Stomach (tissue), 8 donors: ENCODE measurements at regions not wholly inside any gene's neighbourhood (a gene's known extent, or its start where the extent isn't known, plus 50 kb on each side); places are given as distances from the start of the nearest gene placed in this dataset.

Experiments used
- DNase-seq, 2 donors: peaks; one replicate each; pipeline versions ENCODE4 v3.0.0 to v3.0.0-alpha.2; 2013 to 2019
- H3K27ac ChIP-seq, 5 donors: fragments of 200-600 bp in 4 of 5; sonication (generic) in 4 of 5; one replicate each; pipeline ENCODE4 v1.5.1; 2013 to 2019; ENCODE audit warnings: mild to moderate bottlenecking in 1 of 5, moderate library complexity in 1 of 5
- H3K27me3 ChIP-seq, 3 donors: fragments of 200-600 bp; sonication (generic); one replicate each; pipeline ENCODE4 v1.5.1; 2017 to 2019; ENCODE audit warnings: mixed run types in 1 of 3
- H3K36me3 ChIP-seq, 4 donors: fragments of 200-600 bp; sonication (generic); 1 replicate in 3 of 4; 2 replicates in 1 of 4; pipeline ENCODE4 v1.5.1; 2016 to 2019
- H3K4me1 ChIP-seq, 4 donors: fragments of 200-600 bp; sonication (generic); one replicate each; pipeline ENCODE4 v1.5.1; 2016 to 2019
- H3K4me3 ChIP-seq, 4 donors: fragments of 200-600 bp; sonication (generic) in 3 of 4; one replicate each; pipeline ENCODE4 v1.5.1; 2016 to 2019; ENCODE audit warnings: mild to moderate bottlenecking in 1 of 4
- H3K9me3 ChIP-seq, 4 donors: fragments of 200-600 bp; sonication (generic); one replicate each; pipeline ENCODE4 v1.5.1; 2016 to 2019
- CTCF ChIP-seq, 7 experiments: fragments of 450-650 bp in 4 of 7; fragments of 200-600 bp in 3 of 7; sonication (generic) in 3 of 7; IDR thresholded peaks; one replicate each; pipeline ENCODE4 v1.5.1; 2016 to 2019; ENCODE audit warnings: antibody characterized with exemption in 7 of 7, control low read depth in 2 of 7, mild to moderate bottlenecking in 1 of 7
- EP300 ChIP-seq: sonication (generic); formaldehyde crosslinking; IDR thresholded peaks from one replicate; pipeline ENCODE4 v1.6.1; 2017; ENCODE audit warnings: antibody characterized with exemption
- POLR2A ChIP-seq, 4 donors: fragments of 450-650 bp; IDR thresholded peaks; one replicate each; pipeline ENCODE4 v1.6.1; 2016; ENCODE audit warnings: antibody characterized with exemption in 4 of 4, control low read depth in 2 of 4, mild to moderate bottlenecking in 1 of 4, moderate library complexity in 1 of 4
- POLR2AphosphoS5 ChIP-seq, 3 donors: sonication (generic); formaldehyde crosslinking; IDR thresholded peaks; one replicate each; pipeline ENCODE4 v1.6.1; 2016; ENCODE audit warnings: antibody characterized with exemption in 3 of 3
- WGBS, 5 donors: extraction: QIAGEN DNeasy Blood & Tissue Kit in 3 of 5; methylation state at CpG; one replicate each; pipeline versions ENCODE4 v1.1.5 to v1.1.7; 2013 to 2018; 5-methylcytosine and 5-hydroxymethylcytosine counted together
- intact Hi-C: fragments of 100-400 bp; cut with DNase I; formaldehyde crosslinking; loops from one replicate; pipeline ENCODE4 v1.15.1; 2023; ENCODE audit warnings: low total_unique reads
- donor health status: healthy with polysubstance abuse.
- donor health status: Bipolar disorder and iron deficiency.
- donor health status: healthy.

GRCh38 chr2:142757111-142757510 lies 120.4 kb upstream of the KYNU start:
- Histone ChIP-seq H3K36me3 (no peaks in the 10 kb centered on the region), H3K27me3 (no peaks in the 10 kb centered on the region), H3K4me3 (no peak overlapping the region), H3K27ac (no peak overlapping the region), H3K9me3 (peaks cover 0 to 4% (median 0%) of the 10 kb centered on the region in 4 donors), H3K4me1 (no peaks in the 10 kb centered on the region)
- intact Hi-C loops: no loop called here
- DNase-seq: no peak
- TF ChIP-seq CTCF (IDR thresholded peaks at IDR 0.05) (no peak), POLR2AphosphoS5 (IDR thresholded peaks at IDR 0.05) (no peak), POLR2A (IDR thresholded peaks at IDR 0.05) (no peak), EP300 (no peak)
- WGBS, 5 donors: 42 to 63% (median 58%) methylated on average over 2 of the region's 2 CpGs

- WGBS, 5 donors: 66 to 80% (median 78%) methylated on average over 2 of the region's 2 CpGs
- TF ChIP-seq EP300 (no peak), POLR2AphosphoS5 (IDR thresholded peaks at IDR 0.05) (no peak), CTCF (IDR thresholded peaks at IDR 0.05) (no peak), POLR2A (IDR thresholded peaks at IDR 0.05) (no peak)
- no peaks in the 10 kb centered on the region for H3K9me3 ChIP-seq
- no peaks in the 10 kb centered on the region for H3K27me3 ChIP-seq
- no peak overlapping the region for H3K4me3 ChIP-seq
- no peaks in the 10 kb centered on the region for H3K36me3 ChIP-seq
- no peak for DNase-seq
- no peak overlapping the region for H3K27ac ChIP-seq
- intact Hi-C loops: no loop called here
- H3K4me1 ChIP-seq: no peaks in the 10 kb centered on the region
These were observed 121.0 kb upstream of the KYNU start for GRCh38 chr2:142756430-142756829.

GRCh38 chr2:142755191-142755590 lies 122.3 kb upstream of the KYNU start:
- Histone ChIP-seq H3K4me1 (no peaks in the 10 kb centered on the region), H3K27me3 (no peaks in the 10 kb centered on the region), H3K27ac (no peak overlapping the region), H3K36me3 (no peaks in the 10 kb centered on the region), H3K4me3 (no peak overlapping the region), H3K9me3 (no peaks in the 10 kb centered on the region)
- TF ChIP-seq POLR2A (IDR thresholded peaks at IDR 0.05) (no peak), POLR2AphosphoS5 (IDR thresholded peaks at IDR 0.05) (no peak), CTCF (IDR thresholded peaks at IDR 0.05) (no peak), EP300 (no peak)
- intact Hi-C loops: no loop called here
- no peak for DNase-seq

- no peak for DNase-seq
- TF ChIP-seq CTCF (IDR thresholded peaks at IDR 0.05) (no peak), POLR2A (IDR thresholded peaks at IDR 0.05) (no peak)
- 16 to 48% (median 28%) methylated on average over 1 of the region's 1 CpG for WGBS, 5 donors
- Histone ChIP-seq H3K27me3 (no peaks in the 10 kb centered on the region), H3K36me3 (no peaks in the 10 kb centered on the region), H3K27ac (no peak overlapping the region), H3K4me1 (no peaks in the 10 kb centered on the region), H3K4me3 (no peak overlapping the region), H3K9me3 (no peaks in the 10 kb centered on the region)
- intact Hi-C loops: no loop called here
These were observed 123.3 kb upstream of the KYNU start for GRCh38 chr2:142754182-142754581.

- Histone ChIP-seq H3K4me1 (no peaks in the 10 kb centered on the region), H3K9me3 (peaks cover 0 to 4% (median 2%) of the 10 kb centered on the region in 4 donors), H3K4me3 (no peak overlapping the region), H3K27me3 (no peaks in the 10 kb centered on the region), H3K27ac (no peak overlapping the region), H3K36me3 (no peaks in the 10 kb centered on the region)
- no peak for TF ChIP-seq POLR2A (IDR thresholded peaks at IDR 0.05)
- no peak for TF ChIP-seq EP300
- TF ChIP-seq CTCF (IDR thresholded peaks at IDR 0.05): no peak
- TF ChIP-seq POLR2AphosphoS5 (IDR thresholded peaks at IDR 0.05): no peak
- DNase-seq: no peak
- 43 to 57% (median 49%) methylated on average over 2 of the region's 2 CpGs for WGBS, 5 donors
- intact Hi-C loops: no loop called here
These were observed 126.6 kb upstream of the KYNU start for GRCh38 chr2:142750858-142751257.
